Astrocyte (in vitro differentiated cells and primary cell): ENCODE measurements at regions not wholly inside any gene's neighbourhood (a gene's known extent, or its start where the extent isn't known, plus 50 kb on each side); places are given as distances from the start of the nearest gene placed in this dataset.

Source experiments
- DNase-seq: peaks from one replicate; pipeline ENCODE4 v3.0.0-alpha.2; 2010; ENCODE audit warnings: low read depth
- FAIRE-seq: peaks from 2 replicates; lab custom pipeline; 2011; peaks lifted over from hg19 to GRCh38; lab: Jason Lieb, UNC
- H2AFZ ChIP-seq: 2 replicates; pipeline ENCODE4 v1.6.0; 2012; ENCODE audit warnings: low read depth, low read length, inconsistent platforms
- H3K27ac ChIP-seq: 2 replicates; pipeline ENCODE4 v1.5.1; 2011; ENCODE audit warnings: low read depth, low read length, inconsistent platforms
- H3K27me3 ChIP-seq: 2 replicates; pipeline ENCODE4 v1.6.0; 2011; ENCODE audit warnings: low read length, inconsistent platforms; ENCODE audit not compliant: insufficient read depth
- H3K36me3 ChIP-seq: 2 replicates; pipeline ENCODE4 v1.5.1; 2011; ENCODE audit warnings: low read length, inconsistent platforms; ENCODE audit not compliant: insufficient read depth
- H3K4me1 ChIP-seq: 2 replicates; pipeline ENCODE4 v1.5.1; 2011; ENCODE audit warnings: low read length, inconsistent platforms; ENCODE audit not compliant: insufficient read depth
- H3K4me2 ChIP-seq: 2 replicates; pipeline ENCODE4 v1.6.0; 2012; ENCODE audit warnings: low read length, inconsistent platforms
- H3K4me3 ChIP-seq: 2 replicates; pipeline ENCODE4 v1.5.1; 2011; ENCODE audit warnings: low read depth, mild to moderate bottlenecking, low read length, inconsistent platforms; ENCODE audit not compliant: insufficient read depth
- H3K79me2 ChIP-seq: 2 replicates; pipeline ENCODE4 v1.6.0; 2012; ENCODE audit warnings: mild to moderate bottlenecking, low read length, inconsistent platforms; ENCODE audit not compliant: insufficient read depth
- H3K9ac ChIP-seq: 2 replicates; pipeline ENCODE4 v1.6.0; 2012; ENCODE audit warnings: mild to moderate bottlenecking, low read length, inconsistent platforms
- H3K9me3 ChIP-seq: 2 replicates; pipeline ENCODE4 v1.5.1; 2012; ENCODE audit warnings: low read depth, mild to moderate bottlenecking, low read length, inconsistent platforms; ENCODE audit not compliant: insufficient read depth
- H4K20me1 ChIP-seq: 2 replicates; pipeline ENCODE4 v1.6.0; 2012; ENCODE audit warnings: low read length, inconsistent platforms; ENCODE audit not compliant: insufficient read depth
- H3K27ac Mint-ChIP-seq: one replicate; pipeline ENCODE4 v1.8.0; 2021; ENCODE audit warnings: mild to moderate bottlenecking, mixed read lengths; ENCODE audit not compliant: unreplicated experiment
- H3K27me3 Mint-ChIP-seq: one replicate; pipeline ENCODE4 v1.8.0; 2021; ENCODE audit warnings: low read depth, mixed read lengths; ENCODE audit not compliant: unreplicated experiment
- H3K36me3 Mint-ChIP-seq: one replicate; pipeline ENCODE4 v1.8.0; 2021; ENCODE audit warnings: low read depth, mixed read lengths; ENCODE audit not compliant: unreplicated experiment
- H3K4me1 Mint-ChIP-seq: one replicate; pipeline ENCODE4 v1.8.0; 2021; ENCODE audit warnings: low read depth, mixed read lengths; ENCODE audit not compliant: unreplicated experiment
- H3K4me3 Mint-ChIP-seq: one replicate; pipeline ENCODE4 v1.8.0; 2021; ENCODE audit warnings: mild to moderate bottlenecking, moderate library complexity, mixed read lengths; ENCODE audit not compliant: unreplicated experiment
- H3K9me3 Mint-ChIP-seq: one replicate; pipeline ENCODE4 v1.8.0; 2021; ENCODE audit warnings: mild to moderate bottlenecking, mixed read lengths; ENCODE audit not compliant: unreplicated experiment
- CTCF ChIP-seq: IDR thresholded peaks from 2 replicates; pipeline ENCODE4 v1.5.1; 2011; ENCODE audit warnings: low read depth, mild to moderate bottlenecking, inconsistent platforms, low read length, moderate library complexity; ENCODE audit not compliant: insufficient read depth
- EZH2 ChIP-seq: IDR thresholded peaks from 2 replicates; pipeline ENCODE4 v1.6.1; 2012; ENCODE audit warnings: mild to moderate bottlenecking, low read length, inconsistent platforms; ENCODE audit not compliant: insufficient read depth

DNA sequence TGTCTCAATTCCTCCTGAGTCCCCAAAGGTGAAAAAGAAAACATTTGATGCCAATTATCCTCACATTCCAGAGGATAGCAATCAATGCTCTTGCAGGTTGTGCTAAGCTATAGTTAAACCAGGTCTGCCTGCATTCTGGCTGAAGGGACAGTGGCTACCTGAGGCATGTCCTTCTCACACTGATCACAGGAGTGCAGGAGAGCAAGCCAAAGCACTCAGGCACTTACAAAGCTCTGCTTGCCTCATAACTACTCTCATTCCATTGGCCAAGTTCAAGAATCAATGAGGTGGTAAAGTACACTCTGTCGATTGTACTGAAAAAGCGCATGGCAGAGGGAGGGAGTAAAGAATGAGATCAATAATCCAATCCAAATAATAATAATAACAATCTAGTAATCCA lies 342.0 kb upstream of the PPP2R3A start:
- Histone ChIP-seq H3K9ac (no peak overlapping the region), H3K4me3 (no peak overlapping the region), H2AFZ (no peak overlapping the region), H3K27me3 (no peaks in the 10 kb centered on the region), H3K9me3 (no peaks in the 10 kb centered on the region), H3K4me2 (no peak overlapping the region), H3K36me3 (no peaks in the 10 kb centered on the region), H3K27ac (no peak overlapping the region), H3K79me2 (no peaks in the 10 kb centered on the region), H3K4me1 (no peaks in the 10 kb centered on the region), H4K20me1 (no peaks in the 10 kb centered on the region)
- Mint-ChIP-seq H3K9me3 (peaks cover 2% of the 10 kb centered on the region), H3K4me3 (no peak overlapping the region), H3K36me3 (no peaks in the 10 kb centered on the region), H3K27ac (no peak overlapping the region), H3K27me3 (peaks cover 4% of the 10 kb centered on the region), H3K4me1 (no peaks in the 10 kb centered on the region)
- TF ChIP-seq EZH2 (no peak), CTCF (no peak)
- FAIRE-seq (no peak), DNase-seq (no peak)

GRCh38 chr3:135627057-135627456 lies 338.5 kb upstream of the PPP2R3A start:
- DNase-seq (no peak), FAIRE-seq (no peak)
- H2AFZ ChIP-seq = no peak overlapping the region
- no peaks in the 10 kb centered on the region for H3K9me3 ChIP-seq
- no peak overlapping the region for H3K4me2 ChIP-seq
- no peak overlapping the region for H3K4me3 Mint-ChIP-seq
- no peaks in the 10 kb centered on the region for H3K36me3 ChIP-seq
- no peak overlapping the region for H3K9ac ChIP-seq
- peaks cover 14% of the 10 kb centered on the region for H3K27me3 Mint-ChIP-seq
- no peak overlapping the region for H3K27ac ChIP-seq
- no peak overlapping the region for H3K4me3 ChIP-seq
- H3K27me3 ChIP-seq = no peaks in the 10 kb centered on the region
- H4K20me1 ChIP-seq = no peaks in the 10 kb centered on the region
- no peaks in the 10 kb centered on the region for H3K4me1 ChIP-seq
- H3K4me1 Mint-ChIP-seq = no peaks in the 10 kb centered on the region
- H3K79me2 ChIP-seq = no peaks in the 10 kb centered on the region
- H3K27ac Mint-ChIP-seq = no peak overlapping the region
- no peaks in the 10 kb centered on the region for H3K36me3 Mint-ChIP-seq
- peaks cover 2% of the 10 kb centered on the region for H3K9me3 Mint-ChIP-seq
- TF ChIP-seq CTCF (no peak), EZH2 (no peak)

GRCh38 chr3:135629701-135630408 lies 335.7 kb upstream of the PPP2R3A start:
- peaks cover 16% of the 10 kb centered on the region for H3K27me3 Mint-ChIP-seq
- no peak for FAIRE-seq

More at GRCh38 chr3:135629701-135630408, 335.7 kb upstream of the PPP2R3A start:
- Mint-ChIP-seq H3K27ac (no peak overlapping the region), H3K4me3 (no peak overlapping the region), H3K4me1 (no peaks in the 10 kb centered on the region), H3K36me3 (no peaks in the 10 kb centered on the region), H3K9me3 (peaks cover 2% of the 10 kb centered on the region)
- Histone ChIP-seq H3K27ac (no peak overlapping the region), H3K27me3 (no peaks in the 10 kb centered on the region), H3K9ac (no peak overlapping the region), H3K4me1 (no peaks in the 10 kb centered on the region), H3K79me2 (no peaks in the 10 kb centered on the region), H3K9me3 (no peaks in the 10 kb centered on the region), H3K4me2 (no peak overlapping the region), H3K4me3 (no peak overlapping the region), H4K20me1 (no peaks in the 10 kb centered on the region), H2AFZ (no peak overlapping the region), H3K36me3 (no peaks in the 10 kb centered on the region)
- TF ChIP-seq CTCF = no peak
- TF ChIP-seq EZH2 = no peak
- no peak for DNase-seq
